Stomach (tissue), 8 donors: ENCODE measurements at regions not wholly inside any gene's neighbourhood (a gene's known extent, or its start where the extent isn't known, plus 50 kb on each side); places are given as distances from the start of the nearest gene placed in this dataset.

Source experiments
- DNase-seq, 2 donors: peaks; one replicate each; pipeline versions ENCODE4 v3.0.0 to v3.0.0-alpha.2; 2013 to 2019
- H3K27ac ChIP-seq, 5 donors: fragments of 200-600 bp in 4 of 5; sonication (generic) in 4 of 5; one replicate each; pipeline ENCODE4 v1.5.1; 2013 to 2019; ENCODE audit warnings: mild to moderate bottlenecking in 1 of 5, moderate library complexity in 1 of 5
- H3K27me3 ChIP-seq, 3 donors: fragments of 200-600 bp; sonication (generic); one replicate each; pipeline ENCODE4 v1.5.1; 2017 to 2019; ENCODE audit warnings: mixed run types in 1 of 3
- H3K36me3 ChIP-seq, 4 donors: fragments of 200-600 bp; sonication (generic); 1 replicate in 3 of 4; 2 replicates in 1 of 4; pipeline ENCODE4 v1.5.1; 2016 to 2019
- H3K4me1 ChIP-seq, 4 donors: fragments of 200-600 bp; sonication (generic); one replicate each; pipeline ENCODE4 v1.5.1; 2016 to 2019
- H3K4me3 ChIP-seq, 4 donors: fragments of 200-600 bp; sonication (generic) in 3 of 4; one replicate each; pipeline ENCODE4 v1.5.1; 2016 to 2019; ENCODE audit warnings: mild to moderate bottlenecking in 1 of 4
- H3K9me3 ChIP-seq, 4 donors: fragments of 200-600 bp; sonication (generic); one replicate each; pipeline ENCODE4 v1.5.1; 2016 to 2019
- EP300 ChIP-seq: sonication (generic); formaldehyde crosslinking; IDR thresholded peaks from one replicate; pipeline ENCODE4 v1.6.1; 2017; ENCODE audit warnings: antibody characterized with exemption
- POLR2A ChIP-seq, 4 donors: fragments of 450-650 bp; IDR thresholded peaks; one replicate each; pipeline ENCODE4 v1.6.1; 2016; ENCODE audit warnings: antibody characterized with exemption in 4 of 4, control low read depth in 2 of 4, mild to moderate bottlenecking in 1 of 4, moderate library complexity in 1 of 4
- POLR2AphosphoS5 ChIP-seq, 3 donors: sonication (generic); formaldehyde crosslinking; IDR thresholded peaks; one replicate each; pipeline ENCODE4 v1.6.1; 2016; ENCODE audit warnings: antibody characterized with exemption in 3 of 3
- WGBS, 5 donors: extraction: QIAGEN DNeasy Blood & Tissue Kit in 3 of 5; methylation state at CpG; one replicate each; pipeline versions ENCODE4 v1.1.5 to v1.1.7; 2013 to 2018; 5-methylcytosine and 5-hydroxymethylcytosine counted together
- intact Hi-C: fragments of 100-400 bp; cut with DNase I; formaldehyde crosslinking; loops from one replicate; pipeline ENCODE4 v1.15.1; 2023; ENCODE audit warnings: low total_unique reads
- TF ChIP-seq, protein P1 (sequence below), 7 experiments: fragments of 450-650 bp in 4 of 7; fragments of 200-600 bp in 3 of 7; sonication (generic) in 3 of 7; IDR thresholded peaks; one replicate each; pipeline ENCODE4 v1.5.1; 2016 to 2019; ENCODE audit warnings: antibody characterized with exemption in 7 of 7, control low read depth in 2 of 7, mild to moderate bottlenecking in 1 of 7
- donor health status: healthy with polysubstance abuse.
- donor health status: Bipolar disorder and iron deficiency.
- donor health status: healthy.

DNA sequence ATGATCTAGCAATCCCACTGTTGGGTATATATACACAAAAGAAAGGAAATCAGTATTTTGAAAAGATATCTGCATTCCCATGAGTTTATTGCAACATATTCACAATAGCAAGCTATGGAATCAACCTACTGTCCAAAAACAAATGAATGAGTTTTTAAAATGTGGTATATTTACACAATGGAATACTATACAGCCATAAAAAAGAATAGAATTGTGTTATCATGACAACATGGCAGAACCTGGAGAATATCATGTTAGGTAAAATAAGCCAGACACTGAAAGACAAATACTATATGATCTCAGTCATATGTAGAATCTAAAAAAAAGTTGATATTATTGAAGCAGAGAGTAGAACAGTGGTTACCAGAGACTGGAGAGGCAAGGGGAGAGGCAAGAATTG lies 732.6 kb downstream of the MCTP2 start:
- no peak overlapping the region for H3K27ac ChIP-seq
- H3K9me3 ChIP-seq = peaks cover 0 to 6% (median 3%) of the 10 kb centered on the region in 4 donors
- H3K4me3 ChIP-seq = no peak overlapping the region
- TF ChIP-seq POLR2A (IDR thresholded peaks at IDR 0.05) (no peak), POLR2AphosphoS5 (IDR thresholded peaks at IDR 0.05) (no peak), EP300 (no peak)
- TF ChIP-seq, protein P1, sequence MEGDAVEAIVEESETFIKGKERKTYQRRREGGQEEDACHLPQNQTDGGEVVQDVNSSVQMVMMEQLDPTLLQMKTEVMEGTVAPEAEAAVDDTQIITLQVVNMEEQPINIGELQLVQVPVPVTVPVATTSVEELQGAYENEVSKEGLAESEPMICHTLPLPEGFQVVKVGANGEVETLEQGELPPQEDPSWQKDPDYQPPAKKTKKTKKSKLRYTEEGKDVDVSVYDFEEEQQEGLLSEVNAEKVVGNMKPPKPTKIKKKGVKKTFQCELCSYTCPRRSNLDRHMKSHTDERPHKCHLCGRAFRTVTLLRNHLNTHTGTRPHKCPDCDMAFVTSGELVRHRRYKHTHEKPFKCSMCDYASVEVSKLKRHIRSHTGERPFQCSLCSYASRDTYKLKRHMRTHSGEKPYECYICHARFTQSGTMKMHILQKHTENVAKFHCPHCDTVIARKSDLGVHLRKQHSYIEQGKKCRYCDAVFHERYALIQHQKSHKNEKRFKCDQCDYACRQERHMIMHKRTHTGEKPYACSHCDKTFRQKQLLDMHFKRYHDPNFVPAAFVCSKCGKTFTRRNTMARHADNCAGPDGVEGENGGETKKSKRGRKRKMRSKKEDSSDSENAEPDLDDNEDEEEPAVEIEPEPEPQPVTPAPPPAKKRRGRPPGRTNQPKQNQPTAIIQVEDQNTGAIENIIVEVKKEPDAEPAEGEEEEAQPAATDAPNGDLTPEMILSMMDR (IDR thresholded peaks at IDR 0.05) = no peak
- intact Hi-C loops = no loop called here
- no peaks in the 10 kb centered on the region for H3K36me3 ChIP-seq
- DNase-seq = no peak
- H3K27me3 ChIP-seq = no peaks in the 10 kb centered on the region
- no peaks in the 10 kb centered on the region for H3K4me1 ChIP-seq

DNA sequence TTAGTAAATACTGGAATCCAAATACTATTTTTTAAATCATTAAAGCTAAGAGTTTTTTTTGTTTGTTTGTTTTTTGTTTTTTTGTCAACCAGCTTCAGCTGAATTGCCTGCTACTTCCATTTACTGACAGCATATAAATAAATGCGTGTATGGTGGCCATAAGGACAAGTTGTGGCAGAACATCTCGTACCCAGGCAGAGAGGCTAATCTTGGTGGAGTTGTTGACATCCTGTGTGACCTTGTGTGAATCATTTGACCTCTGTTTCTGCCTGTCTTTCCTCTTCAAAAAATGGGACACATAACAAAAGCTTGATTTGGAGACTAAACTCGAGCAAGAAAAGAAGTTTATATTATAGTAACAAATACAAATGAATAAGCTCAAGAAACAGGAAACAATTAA lies 734.2 kb downstream of the MCTP2 start:
- H3K4me3 ChIP-seq = no peak overlapping the region
- no peaks in the 10 kb centered on the region for H3K27me3 ChIP-seq
- TF ChIP-seq, protein P1 (IDR thresholded peaks at IDR 0.05) = no peak
- no peak for TF ChIP-seq POLR2A (IDR thresholded peaks at IDR 0.05)
- peak in 2 of 3 donors; percentile 59 to 69 for TF ChIP-seq POLR2AphosphoS5 (IDR thresholded peaks at IDR 0.05)
- TF ChIP-seq EP300 = peak; percentile 65
- DNase-seq = no peak
- no peaks in the 10 kb centered on the region for H3K9me3 ChIP-seq
- H3K4me1 ChIP-seq = no peaks in the 10 kb centered on the region
- intact Hi-C loops = no loop called here
- no peaks in the 10 kb centered on the region for H3K36me3 ChIP-seq
- peak overlapping the region in 1 of 5 donors; percentile 35 for H3K27ac ChIP-seq
- WGBS, 5 donors = 57 to 67% (median 63%) methylated on average over 3 of the region's 3 CpGs

DNA sequence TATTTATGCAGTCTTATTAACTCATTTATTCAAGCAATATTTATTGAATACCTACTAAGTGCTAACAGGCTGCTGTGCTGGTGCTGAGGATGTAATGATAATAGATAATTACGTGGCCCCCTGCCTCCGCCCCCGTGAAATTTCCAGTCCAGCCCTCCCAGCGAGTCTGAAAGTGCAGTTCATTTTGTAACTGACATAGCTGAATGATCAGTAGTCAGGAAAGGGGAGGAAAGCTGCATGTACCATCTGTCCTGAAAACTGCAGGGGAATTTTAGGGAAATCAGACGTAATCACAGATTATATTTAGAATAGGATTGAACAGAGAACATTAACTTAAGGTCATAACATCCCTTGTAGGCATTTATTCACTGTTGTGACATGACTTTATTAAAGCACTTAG lies 736.8 kb downstream of the MCTP2 start:
- no peaks in the 10 kb centered on the region for H3K36me3 ChIP-seq
- 64 to 75% (median 73%) methylated on average over 5 of the region's 5 CpGs for WGBS, 5 donors
- no peaks in the 10 kb centered on the region for H3K27me3 ChIP-seq
- TF ChIP-seq POLR2AphosphoS5 (IDR thresholded peaks at IDR 0.05) (no peak), EP300 (no peak), POLR2A (IDR thresholded peaks at IDR 0.05) (no peak)
- TF ChIP-seq, protein P1 (IDR thresholded peaks at IDR 0.05) = no peak
- H3K4me1 ChIP-seq = no peaks in the 10 kb centered on the region
- intact Hi-C loops = no loop called here
- no peaks in the 10 kb centered on the region for H3K9me3 ChIP-seq
- H3K27ac ChIP-seq = no peak overlapping the region
- DNase-seq = peak in 1 of 2 donors; percentile 9
- H3K4me3 ChIP-seq = no peak overlapping the region

DNA sequence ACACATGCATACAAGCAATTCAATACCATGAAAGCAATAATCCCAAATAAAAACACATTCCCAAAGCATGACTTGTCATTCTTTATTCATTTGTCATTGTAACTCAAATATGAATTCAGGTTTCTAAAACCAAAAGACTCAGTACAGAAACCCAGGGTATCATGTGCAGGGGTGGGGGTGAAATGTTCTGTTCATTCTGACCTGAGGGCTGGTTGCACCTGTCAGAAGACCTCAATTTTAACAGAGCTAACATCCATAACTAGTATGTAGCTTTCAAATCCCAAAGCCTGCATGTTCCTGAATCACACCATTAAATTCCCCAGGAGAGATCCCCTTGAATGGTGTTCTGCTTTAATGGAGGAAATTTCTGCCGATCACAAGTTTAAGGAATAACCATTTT lies 738.7 kb downstream of the MCTP2 start:
- Histone ChIP-seq H3K4me1 (no peaks in the 10 kb centered on the region), H3K36me3 (no peaks in the 10 kb centered on the region), H3K27me3 (no peaks in the 10 kb centered on the region), H3K9me3 (no peaks in the 10 kb centered on the region), H3K4me3 (no peak overlapping the region), H3K27ac (no peak overlapping the region)
- no peak for DNase-seq
- TF ChIP-seq POLR2A (IDR thresholded peaks at IDR 0.05) (no peak), EP300 (no peak), POLR2AphosphoS5 (IDR thresholded peaks at IDR 0.05) (no peak)
- TF ChIP-seq, protein P1 (IDR thresholded peaks at IDR 0.05) = no peak
- intact Hi-C loops = no loop called here
- 87 to 100% (median 94%) methylated on average over 1 of the region's 1 CpG for WGBS, 5 donors
